NCI-H1417 treated with DMSO at 0.1 percent for 48 hours (cell line): ENCODE measurements at regions not wholly inside any gene's neighbourhood (a gene's known extent, or its start where the extent isn't known, plus 50 kb on each side); places are given as distances from the start of the nearest gene placed in this dataset.
A peak's percentile ranks its signal among the peaks of the same experiment; 100 is the strongest.
"Not testable (repeated sequence)": the region's sequence is repeated elsewhere in the genome, so short reads cannot be mapped to it uniquely, and the experiment has no call there.

Experiments
- DNase-seq: peaks from one replicate; lab custom pipeline; 2025; lab: John Stamatoyannopoulos, UW

DNA sequence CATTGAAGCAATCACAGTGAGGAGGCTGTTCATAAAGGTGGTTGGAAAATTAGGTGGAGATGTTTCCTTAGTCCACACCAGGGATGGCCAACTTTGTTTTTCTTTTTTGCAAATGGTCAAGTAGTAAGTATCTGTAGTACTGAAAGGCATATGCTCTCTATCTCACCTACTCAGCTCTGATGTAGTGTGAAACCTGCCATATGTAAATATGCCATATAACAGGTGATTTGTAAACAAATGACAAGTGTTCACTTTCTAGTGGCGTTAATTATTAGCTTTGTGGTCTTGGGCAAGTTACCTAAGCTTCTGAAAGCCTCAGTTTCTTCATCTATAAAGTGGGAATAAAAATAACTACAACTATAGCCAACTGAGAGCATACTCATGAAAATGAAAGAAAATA, 421.4 kb upstream of the LCORL start:
- no peak for DNase-seq

DNA sequence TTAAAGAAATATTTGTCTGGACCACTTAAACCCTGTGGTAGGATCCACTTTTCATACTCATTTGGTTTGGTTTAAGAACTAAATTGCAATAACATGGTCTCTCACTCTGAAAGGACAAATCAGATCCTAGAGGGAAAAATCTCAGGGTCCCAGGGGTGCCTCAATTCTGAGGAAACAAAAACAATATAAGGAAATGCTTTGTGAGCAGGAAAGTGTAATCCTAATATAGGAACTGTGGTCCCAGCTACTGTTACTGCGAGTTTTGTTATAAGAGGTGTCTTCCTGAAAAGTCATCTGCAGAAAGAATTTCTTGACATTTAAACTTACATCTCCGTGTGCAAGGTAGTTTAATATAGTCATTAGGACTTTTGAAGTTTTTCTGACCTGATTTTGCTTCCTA, 420.1 kb upstream of the LCORL start:
- no peak for DNase-seq

DNA sequence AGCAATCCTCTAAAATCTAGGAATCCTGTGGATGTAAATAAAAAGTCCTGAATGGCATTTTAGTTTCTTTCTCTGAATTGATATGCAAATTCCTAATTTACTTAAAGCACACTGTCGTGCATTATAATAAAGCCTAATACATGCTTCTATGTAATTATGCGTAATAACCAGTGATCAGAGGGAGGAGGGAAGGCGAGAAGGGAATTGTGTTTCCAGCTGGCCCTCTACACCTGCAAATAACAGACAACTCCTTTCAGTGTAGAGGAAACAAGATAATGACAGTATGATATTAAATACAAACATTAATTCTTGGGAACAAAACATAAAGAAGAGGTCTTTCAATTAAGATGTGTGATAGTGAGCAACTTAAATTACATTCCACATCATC, 419.6 kb upstream of the LCORL start:
- peak; percentile 75 for DNase-seq

DNA sequence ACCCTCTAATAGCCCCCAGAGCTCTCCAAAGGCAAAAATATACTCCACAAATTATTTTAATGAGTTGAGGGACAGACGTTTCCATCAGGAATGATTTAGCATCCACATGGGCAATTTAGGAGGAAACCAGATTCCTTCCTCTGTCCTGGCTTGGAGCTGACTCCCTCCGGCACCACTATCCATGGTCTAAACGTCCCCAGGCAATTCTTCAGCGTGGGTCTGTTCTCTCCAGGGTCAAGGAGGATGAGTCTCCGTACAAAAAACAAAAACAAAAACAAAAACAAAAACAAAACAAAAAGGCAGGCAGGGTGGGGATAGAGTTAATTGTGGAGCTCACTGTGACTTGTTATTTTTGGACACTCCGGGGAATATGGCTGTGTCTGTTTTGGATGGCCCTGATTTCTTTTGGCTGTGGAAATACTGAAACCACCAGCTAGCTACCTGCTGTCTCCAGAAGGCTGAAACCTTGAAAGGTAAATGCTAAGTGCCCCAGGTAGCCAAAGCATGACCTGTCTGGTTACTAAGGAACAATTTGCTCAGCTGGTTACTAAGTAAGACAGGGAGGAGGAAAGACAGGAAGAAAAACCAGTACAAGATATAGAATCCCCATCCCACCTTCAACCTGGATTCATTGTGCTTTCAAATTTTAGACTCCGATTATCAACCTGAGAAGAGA, 419.1 kb upstream of the LCORL start:
- peak; percentile 75 for DNase-seq

DNA sequence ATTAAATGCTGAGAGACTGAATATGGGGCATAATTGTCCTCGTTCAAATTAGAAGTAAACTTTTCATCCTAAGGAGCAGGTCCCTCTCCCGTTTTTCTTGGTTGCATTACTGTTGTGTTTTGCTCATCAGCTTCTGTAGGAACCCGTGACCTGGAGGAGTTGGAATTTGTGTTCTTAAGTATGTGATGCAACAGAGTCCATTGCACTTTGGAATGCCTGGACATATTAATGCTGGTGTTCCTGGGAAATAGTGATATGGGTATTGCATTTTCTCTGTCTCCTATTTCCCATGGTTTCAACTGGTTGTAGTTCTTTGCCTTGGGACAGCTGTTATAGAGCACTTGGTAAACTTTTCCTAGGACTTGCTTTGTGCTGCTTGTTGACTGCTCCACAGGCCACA, 417.8 kb upstream of the LCORL start:
- DNase-seq = no peak

DNA sequence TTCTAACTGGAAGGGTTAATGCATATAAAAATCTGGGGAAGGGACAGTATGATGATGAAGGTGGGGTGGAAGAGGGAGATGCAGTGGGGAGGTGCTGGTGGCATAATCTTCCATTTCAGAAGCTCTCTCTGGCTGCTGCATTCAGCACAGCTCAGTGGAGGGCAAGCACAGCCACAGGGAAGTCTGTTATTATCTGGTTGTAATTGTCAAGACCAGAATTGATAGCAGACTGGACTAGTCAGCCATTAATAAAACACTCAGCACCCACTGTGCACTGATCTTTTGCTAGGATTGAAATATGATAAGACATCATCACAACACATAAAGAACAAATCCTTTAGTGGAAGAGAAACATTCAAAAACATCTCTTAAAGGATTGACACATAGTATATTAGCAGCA, 414.2 kb upstream of the LCORL start:
- peak; percentile 14 for DNase-seq

DNA sequence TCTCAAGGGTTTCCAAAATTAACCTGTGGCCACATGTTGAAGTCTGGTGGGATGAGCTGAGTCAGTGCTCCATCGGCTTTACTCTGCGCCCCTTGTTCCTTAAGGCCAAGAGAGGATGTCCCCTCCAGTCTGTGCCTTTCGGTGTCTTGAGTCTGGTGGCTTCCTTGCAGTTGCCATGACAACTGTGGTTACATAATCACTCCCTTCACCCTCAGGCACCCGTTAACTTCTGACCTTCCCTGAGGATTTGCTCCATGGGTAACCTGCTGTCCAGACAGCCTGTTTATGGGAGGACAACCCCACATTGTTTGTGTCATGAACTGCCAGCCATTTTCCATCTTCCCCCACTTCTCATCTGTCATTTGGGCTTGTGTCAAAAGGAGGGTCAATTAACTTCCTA, 401.1 kb upstream of the LCORL start:
- DNase-seq = no peak

DNA sequence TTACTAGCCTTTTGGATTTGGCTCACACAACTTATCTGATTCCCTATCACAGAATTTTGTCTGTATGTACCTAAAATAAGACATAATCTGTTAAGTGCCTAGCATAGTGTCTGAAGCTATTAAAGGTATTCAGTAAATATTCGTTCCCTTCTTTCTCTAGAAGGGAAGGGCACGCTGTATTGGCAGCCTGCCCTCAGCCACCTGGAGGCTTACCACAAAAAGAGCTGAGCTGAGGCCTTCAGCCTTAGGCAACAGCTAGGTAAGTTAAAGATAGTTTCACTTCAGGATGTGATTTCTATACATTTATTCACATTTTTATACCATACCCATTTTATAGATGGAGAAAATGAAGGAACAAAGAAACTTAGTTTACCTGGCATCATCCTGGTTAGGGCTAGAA, 400.0 kb upstream of the LCORL start:
- DNase-seq = no peak

DNA sequence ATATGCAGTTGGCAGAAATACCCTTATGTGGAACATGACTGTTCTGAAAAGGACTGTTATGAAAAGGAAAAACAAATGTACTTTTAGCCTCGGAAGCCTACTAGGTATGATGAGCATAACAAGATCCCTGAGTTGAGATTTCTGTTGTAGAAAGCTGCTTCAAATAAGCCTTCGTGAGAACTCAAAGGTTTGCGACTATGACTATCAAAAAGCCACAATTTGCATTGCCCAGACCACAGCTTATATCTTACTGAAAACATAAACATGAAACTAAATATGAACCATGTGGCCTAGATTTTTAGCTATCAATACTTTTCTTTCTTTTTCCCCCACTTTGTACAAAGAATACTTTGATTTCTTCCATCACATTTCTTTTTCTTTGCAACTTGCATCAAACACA, 398.2 kb upstream of the LCORL start:
- DNase-seq = no peak

DNA sequence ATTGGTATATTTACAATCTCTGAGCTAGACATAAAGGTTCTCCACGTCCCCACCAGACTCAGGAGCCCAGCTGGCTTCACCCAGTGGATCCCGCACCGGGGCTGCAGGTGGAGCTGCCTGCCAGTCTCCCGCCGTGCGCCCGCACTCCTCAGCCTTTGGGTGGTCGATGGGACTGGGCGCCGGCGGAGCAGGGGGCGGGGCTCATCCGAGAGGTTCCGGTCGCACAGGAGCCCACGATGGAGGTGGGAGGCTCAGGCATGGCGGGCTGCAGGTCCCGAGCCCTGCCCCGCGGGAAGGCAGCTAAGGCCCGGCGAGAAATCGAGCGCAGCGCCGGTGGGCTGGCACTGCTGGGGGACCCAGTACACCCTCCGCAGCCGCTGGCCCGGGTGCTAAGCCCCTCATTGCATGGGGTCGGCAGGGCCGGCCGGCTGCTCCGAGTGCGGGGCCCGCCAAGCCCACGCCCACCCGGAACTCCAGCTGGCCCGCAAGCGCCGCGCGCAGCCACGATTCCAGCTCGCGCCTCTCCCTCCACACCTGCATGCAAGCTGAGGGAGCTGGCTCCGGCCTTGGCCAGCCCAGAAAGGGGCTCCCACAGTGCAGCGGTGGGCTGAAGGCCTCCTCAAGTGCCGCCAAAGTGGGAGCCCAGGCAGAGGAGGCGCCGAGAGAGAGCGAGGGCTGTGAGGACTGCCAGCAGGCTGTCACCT, 396.8 kb upstream of the LCORL start:
- DNase-seq = not testable (repeated sequence)

DNA sequence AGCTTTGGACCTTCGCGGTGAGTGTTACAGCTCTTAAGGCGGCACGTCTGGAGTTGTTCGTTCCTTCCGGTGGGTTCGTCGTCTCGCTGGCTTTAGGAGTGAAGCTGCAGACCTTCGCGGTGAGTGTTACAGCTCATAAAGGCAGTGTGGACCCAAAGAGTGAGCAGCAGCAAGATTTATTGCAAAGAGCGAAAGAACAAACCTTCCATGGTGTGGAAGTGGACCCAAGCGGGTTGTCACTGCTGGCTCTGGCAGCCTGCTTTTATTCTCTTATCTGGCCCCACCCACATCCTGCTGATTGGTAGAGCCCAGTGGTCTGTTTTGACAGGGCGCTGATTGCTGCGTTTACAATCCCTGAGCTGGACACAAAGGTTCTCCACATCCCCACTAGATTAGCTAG, 396.1 kb upstream of the LCORL start:
- DNase-seq = not testable (repeated sequence)

DNA sequence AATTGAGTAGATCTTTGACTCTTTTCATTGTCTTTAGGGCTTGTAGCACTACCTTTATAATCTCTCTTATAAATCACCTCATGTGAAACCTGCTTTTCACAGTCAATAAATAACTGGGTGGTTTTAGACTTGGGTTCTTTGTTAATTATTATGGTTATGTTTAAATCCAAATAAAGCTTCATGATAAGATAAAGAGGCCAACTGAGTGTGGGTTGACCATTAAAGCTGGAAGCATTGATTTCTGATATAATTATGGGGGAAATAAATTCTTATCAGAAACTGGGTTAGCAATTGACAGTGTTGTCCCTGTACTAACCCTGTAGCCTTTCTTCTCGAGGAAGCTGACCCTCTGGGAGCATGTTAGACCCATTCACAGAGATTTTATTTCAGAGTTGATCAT, 384.7 kb upstream of the LCORL start:
- no peak for DNase-seq

DNA sequence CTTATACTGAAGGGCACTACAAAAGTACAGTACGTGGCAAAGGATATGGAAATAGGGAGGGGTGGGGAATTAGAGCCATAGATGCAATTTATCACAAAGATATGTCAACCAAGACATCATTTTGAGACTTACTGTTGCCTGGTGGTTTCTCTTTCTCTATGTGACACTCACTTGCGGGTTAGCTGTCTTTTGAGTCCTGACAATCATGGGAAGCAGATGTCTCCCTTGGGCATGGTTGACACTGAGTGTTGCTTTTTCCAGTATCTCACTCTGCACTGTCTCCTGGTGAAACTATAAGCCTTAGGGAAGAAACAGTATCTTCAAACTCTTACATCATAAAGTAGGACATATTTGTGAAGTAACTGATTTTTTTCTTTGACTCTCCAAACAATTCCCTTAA, 383.5 kb upstream of the LCORL start:
- DNase-seq = no peak

DNA sequence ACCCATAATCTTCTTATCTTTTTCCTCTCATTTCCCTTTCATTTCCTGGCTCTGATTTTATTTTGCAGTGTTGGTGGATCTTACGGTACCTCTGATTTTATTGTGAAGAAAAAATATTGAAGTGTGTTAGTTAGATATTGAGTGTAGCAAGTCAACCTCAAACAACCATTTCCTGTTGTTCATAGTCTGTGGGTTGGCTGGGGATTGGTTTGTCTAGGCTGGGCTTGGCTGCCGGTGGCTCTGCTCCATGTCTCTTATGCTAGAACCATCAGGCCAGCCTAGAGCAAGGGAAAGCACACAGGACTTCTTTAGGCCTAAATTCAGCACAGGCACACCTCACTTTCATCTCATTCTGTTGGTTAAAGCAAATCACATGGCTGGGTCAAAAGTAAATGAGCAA, 383.1 kb upstream of the LCORL start:
- no peak for DNase-seq

DNA sequence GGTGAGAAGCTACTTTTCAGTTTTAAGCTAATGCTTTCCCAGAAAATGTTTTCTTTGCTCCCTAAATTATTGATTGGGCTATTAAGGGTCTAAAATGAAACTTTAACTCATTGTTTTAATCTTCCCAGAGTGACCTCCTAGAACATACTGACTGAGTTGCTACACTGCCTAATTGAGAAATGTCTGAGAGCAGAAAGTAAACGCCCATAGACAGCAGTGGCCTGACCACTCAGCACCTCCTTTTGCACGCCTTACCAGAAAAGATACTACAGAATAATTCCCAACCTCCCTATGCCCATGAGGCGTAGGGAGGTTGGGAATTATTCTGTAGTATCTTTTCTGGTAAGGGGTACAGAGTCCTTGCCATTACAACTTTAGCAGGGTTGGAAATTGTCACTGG, 381.8 kb upstream of the LCORL start:
- DNase-seq = no peak

DNA sequence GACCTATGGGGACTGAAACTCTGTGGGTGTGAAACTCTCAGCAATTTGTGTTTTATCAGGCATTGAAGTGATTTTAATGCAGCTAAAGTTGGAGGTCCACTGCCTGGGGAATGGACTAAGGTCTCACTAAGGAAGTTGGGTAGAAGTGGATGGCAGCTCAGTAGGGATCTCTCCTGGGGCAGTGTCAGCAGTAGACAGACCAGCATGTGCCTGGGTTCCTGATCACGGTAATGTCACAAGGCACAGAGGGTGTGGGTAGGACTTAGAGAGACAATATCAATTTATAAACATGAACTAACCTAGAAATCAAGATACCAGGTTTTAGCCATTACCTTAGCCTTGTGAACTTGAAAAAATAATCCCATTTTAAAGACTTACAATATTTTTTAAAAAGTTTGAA, 380.3 kb upstream of the LCORL start:
- no peak for DNase-seq

DNA sequence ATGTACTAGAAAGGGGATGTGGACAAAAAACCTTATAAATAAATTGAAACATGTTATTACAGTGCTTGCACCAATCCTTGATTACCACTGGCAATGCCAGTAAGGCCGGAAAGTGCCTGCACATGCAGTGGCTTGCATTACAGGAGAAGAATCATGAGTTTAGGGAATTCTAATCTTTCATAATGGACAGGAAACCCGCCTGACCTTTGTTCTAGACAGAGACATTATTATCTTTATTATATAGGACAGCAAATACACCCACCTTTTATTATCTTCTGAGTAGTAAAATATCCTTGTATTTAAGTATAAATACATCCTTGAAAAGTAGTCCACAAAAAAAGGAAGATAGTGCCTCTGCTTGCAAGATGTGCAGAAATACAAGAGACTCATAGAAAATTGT, 379.9 kb upstream of the LCORL start:
- DNase-seq = no peak

DNA sequence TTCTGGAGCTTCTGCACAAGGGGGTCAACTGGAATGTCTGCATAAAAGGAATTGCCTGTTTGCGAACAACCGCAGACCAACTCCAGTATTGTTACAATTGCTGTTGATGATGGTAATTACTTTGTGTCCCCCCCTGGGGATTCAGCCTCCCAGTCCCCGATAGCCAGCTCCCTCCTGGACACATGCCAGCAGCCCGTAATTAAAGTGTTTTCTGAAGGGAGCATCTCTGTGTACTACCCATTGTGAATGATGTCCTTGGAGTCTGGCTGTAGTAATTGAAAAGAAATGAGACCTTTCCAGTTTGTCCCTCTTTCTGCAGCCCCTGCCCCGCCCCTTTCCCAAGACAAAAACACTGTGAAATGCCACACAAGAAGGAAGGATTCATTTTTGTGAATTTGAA, 377.1 kb upstream of the LCORL start:
- peak; percentile 65 for DNase-seq

DNA sequence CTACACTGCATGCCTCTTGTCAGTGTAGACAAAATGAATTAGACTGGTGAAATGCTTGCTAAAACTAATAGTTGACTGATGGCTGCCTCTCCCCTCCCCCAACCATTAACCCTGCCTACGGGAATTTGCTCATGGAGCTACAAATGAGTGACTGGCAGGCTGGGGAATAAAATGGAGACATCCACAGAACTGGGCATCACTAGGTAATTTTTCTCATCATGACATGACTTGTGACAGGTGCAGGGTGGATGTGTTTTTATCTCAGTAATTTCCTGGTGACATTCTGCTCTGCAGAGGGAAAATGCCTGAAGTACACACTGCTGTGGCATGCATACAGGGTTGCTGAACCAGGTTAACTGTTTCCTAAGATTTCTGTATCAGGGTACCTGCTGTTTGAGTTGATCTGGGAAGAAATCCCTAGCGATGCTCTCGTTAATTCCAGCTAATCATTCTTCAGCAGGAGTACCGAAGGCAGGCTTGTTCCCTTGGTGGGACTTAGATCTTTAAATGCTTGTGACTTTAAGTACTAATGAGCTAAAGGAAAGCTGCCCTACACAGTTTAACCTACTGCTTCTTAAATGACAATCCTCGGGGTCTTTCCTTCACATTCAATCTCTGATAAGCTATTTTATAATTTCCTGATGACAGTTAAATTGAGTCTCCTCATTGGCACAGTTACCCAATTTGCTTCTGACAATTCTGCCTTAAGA, 376.3 kb upstream of the LCORL start:
- DNase-seq = no peak

DNA sequence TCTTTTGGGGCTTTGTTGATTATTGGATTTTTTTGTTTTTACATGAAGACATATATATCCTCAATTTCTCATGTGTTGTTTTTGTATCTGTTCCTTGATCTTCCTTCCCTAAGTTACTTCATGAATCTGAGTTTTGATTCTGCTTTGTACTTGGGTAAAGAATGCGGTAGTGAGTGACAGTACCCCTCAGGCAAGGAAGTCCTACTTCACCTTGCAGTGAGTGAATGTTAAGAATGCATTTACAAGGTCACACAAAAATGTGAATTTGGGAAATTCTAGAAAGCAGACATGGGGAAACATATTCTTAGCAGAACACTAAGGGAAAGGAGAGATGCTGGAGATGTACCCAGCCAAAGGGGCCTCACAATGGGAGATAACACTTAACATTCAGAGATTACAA, 373.1 kb upstream of the LCORL start:
- DNase-seq = no peak

DNA sequence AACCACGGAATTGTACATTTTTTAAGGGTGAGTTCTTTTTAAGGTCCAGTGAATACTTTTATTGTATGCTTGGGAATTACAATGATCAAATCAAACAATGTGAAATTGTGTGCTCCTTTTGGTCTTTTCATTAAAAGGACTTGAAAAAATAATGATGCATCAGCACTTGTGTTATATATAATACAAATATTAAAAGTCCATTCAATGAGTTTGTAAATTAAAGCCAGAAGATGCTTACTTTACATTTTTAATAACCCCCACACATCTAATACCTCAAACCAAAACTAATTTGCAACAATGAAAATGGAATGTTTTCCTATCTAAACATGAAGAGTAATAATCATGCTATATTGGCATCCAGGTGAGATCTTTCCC, 369.8 kb upstream of the LCORL start:
- no peak for DNase-seq

DNA sequence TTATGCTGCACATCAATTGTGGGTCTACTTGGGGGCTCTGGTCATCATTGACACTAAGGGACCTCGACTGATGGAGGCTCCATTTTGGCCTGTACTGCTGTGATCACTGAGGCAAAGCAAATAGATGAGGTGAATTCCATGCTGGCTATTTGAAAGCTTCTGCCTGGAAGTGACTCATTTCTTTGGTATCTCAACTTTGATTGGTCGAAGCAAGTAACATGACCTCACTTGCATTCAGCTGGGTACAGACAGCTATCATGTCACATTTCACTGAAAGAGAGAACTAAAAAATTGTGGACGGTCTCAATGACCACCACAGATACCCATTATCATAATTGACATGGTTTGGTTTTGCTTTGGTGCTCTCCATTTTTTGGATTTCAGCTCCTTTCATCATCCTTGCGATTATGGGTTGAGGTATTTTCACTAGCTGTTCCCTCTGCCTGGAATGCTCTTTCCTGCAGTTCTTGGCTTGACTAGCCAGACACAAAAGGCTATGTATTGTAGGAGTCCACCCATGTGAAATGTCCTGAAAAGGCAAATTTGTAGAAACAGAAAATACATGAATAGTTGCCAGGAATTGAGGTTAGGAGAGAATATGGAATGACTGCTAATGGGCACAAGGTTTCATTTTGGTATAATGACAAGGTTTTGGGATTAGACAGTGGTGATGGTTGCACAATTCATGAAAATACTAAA, 369.2 kb upstream of the LCORL start:
- DNase-seq = no peak

DNA sequence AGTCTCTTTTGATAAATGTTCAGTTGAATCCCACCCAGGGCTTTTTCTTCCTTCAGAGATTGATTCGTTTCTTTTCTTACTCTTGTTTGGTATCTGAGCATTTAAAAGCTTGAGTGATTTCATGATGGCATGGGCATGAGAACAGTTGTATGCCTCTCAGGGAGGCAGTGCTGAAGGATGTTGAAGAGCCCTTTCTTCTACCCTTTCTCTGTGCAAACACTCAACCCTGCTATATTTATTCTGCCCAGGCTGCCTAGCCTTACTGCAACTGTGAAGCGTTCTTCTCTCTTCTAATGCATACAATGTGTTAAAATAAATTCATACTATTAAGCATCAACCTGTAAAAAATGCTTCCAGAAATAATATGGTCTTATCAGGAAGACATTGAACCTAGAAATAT, 367.6 kb upstream of the LCORL start:
- DNase-seq = peak; percentile 15
